ENCODE measurements at regions not wholly inside any gene's neighbourhood (a gene's known extent, or its start where the extent isn't known, plus 50 kb on each side); places are given as distances from the start of the nearest gene placed in this dataset.
"Not testable (repeated sequence)": the region's sequence is repeated elsewhere in the genome, so short reads cannot be mapped to it uniquely, and the experiment has no call there.

DNA sequence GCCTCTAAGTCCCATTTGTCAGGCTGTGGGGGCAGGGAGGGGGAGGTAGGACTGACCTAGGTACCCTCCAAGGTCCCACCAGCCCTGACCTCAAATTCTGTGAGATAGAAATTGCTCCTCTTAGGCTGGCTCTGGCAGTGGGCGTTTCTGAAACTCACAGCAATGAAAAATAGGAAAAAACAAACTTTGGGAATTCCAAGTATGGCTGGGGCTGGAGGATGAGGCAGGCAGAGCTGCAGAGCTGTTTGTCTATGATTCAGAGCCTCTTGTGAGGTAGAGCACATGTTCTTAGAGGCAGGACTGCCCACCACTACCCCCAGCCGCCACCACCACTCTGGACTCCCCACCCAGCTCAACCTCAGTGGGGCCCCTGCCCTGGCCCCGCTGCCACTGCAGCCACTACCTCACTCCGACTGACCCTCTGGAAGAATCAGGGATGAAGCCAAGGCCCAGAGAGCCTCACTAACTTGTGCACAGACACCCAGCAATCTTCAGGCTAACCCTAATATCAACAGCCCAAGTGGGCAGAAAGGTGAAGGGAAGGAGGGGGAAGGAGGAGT is 98.2 kb downstream of the PJA1 start:
- intact Hi-C loops (cut with micrococcal nuclease), result no loop called here
- DNase-seq (no peak), ATAC-seq (no peak)

GRCh38 chrX:69066021-69066757 is 99.1 kb downstream of the PJA1 start:
- intact Hi-C loops (cut with micrococcal nuclease), result no loop called here
- ATAC-seq (no peak), DNase-seq (no peak)

DNA sequence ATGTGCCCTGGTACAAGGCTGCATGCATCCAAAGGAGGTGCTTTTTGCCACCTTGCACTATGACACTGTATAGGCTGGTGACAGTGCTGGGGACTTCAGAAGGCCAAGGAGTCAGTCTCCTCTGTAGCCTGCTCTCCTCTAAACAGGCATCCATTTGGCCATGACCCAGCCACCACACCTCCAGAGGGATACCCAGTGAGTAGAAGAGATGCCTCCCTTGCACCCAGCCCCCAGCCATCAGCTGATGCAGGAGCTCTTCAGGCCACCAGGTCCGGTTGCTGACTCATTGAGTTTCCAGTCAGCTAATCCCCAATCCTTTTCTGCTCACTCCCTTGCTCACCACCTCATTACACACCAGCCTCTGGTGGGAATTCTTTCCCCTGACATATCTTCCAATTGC is 99.8 kb downstream of the PJA1 start:
- intact Hi-C loops (cut with micrococcal nuclease), result no loop called here
- ATAC-seq (no peak), DNase-seq (no peak)

GRCh38 chrX:69063486-69063885 is 101.8 kb downstream of the PJA1 start:
- DNase-seq (no peak), ATAC-seq (no peak)
- intact Hi-C loops (cut with micrococcal nuclease), result loop anchor here (5.0 kb wide), 1 partner anchor 236 kb away; the partner anchor contains the start of gene EFNB1

- intact Hi-C loops (cut with micrococcal nuclease), result loop anchor here (5.0 kb wide), 1 partner anchor 235 kb away; the partner anchor contains the start of gene EFNB1
- ATAC-seq (no peak), DNase-seq (no peak)
Measured at GRCh38 chrX:69062493-69062892, 102.8 kb downstream of the PJA1 start.

GRCh38 chrX:69060631-69061408 is 104.4 kb downstream of the PJA1 start:
- intact Hi-C loops (cut with micrococcal nuclease), result loop anchor here (5.0 kb wide), 1 partner anchor 234 kb away; the partner anchor contains the start of gene EFNB1
- DNase-seq, result no peak
- ATAC-seq, result peak; percentile 88

- ATAC-seq (no peak), DNase-seq (no peak)
- intact Hi-C loops (cut with micrococcal nuclease), result no loop called here
Measured at GRCh38 chrX:69055193-69055592, 110.1 kb downstream of the PJA1 start.

DNA sequence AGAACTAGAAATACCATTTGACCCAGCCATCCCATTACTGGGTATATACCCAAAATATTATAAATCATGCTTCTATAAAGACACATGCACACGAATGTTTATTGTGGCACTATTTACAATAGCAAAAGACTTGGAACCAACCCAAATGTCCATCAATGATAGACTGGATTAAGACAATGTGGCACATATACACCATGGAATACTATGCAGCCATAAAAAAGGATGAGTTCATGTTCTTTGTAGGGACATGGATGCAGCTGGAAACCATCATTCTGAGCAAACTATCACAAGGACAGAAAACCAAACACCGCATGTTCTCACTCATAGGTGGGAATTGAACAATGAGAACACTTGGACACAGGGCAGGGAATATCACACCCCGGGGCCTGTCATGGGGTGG is 110.8 kb downstream of the PJA1 start:
- ATAC-seq; intact Hi-C loops (cut with micrococcal nuclease); DNase-seq: not testable (repeated sequence)

- no peak for ATAC-seq
- intact Hi-C loops (cut with micrococcal nuclease), result no loop called here
Measured at GRCh38 chrX:69051901-69052300, 113.4 kb downstream of the PJA1 start.

DNA sequence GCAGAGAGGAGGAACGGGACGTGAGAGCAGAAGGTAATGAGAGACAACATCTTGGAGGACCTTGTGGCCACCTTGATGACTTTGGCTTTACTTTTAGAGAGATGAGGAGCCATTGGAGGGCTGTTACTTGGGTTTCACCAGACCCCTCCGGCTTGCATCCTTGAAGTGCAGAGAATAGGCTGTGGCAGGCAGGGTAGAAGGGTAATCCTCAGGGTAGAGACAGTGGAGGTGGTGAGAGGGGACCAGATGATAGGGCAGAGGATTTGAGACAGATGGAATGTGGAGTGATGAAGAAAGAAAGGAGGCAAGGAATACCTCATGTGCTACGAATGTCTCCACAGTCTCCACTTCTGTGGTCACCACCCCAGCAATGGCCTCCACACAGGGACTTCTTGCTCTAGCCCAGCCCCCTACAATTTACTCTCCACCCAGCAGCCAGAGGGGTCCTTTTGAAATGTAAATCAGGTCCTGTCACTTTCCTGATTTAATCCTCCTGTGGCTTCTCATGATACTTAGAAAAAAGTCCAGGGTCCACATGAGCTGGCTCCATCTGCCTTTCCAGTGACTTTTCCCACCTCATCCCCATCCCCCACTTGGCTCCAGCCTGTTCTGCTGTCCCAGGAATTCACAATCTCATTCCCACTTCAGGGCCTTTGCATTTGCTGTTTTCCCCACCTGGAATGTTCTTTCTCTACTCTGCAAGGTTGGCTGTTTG is 115.0 kb downstream of the PJA1 start:
- intact Hi-C loops (cut with micrococcal nuclease), result no loop called here
- DNase-seq (no peak), ATAC-seq (no peak)

More at GRCh38 chrX:69051901-69052300, 113.4 kb downstream of the PJA1 start:
- DNase-seq, result no peak

- DNase-seq (no peak), ATAC-seq (no peak)
- intact Hi-C loops (cut with micrococcal nuclease), result no loop called here
Measured at GRCh38 chrX:69046996-69047490, 118.2 kb downstream of the PJA1 start.

GRCh38 chrX:69045616-69046345 is 119.5 kb downstream of the PJA1 start:
- ATAC-seq (no peak), DNase-seq (no peak)
- intact Hi-C loops (cut with micrococcal nuclease), result no loop called here

DNA sequence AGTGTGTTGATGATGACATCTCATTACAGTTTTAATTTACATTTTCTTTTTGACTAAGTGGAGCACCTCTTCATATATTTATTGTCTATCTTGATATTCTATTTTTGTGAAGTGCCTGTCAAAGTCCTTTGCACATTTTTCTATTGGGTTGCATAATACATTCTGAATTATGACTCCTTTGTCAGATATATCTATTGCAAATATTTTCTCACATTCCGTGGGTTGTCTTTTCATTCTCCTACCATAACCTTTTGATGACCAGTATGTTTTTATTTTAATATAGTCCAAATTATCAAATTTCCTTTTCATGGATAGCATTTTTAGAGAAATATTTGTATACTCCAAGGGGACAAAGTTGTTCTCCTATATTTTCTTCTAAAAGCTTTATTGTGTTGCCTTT is 126.4 kb downstream of the PJA1 start:
- intact Hi-C loops (cut with micrococcal nuclease), result no loop called here
- DNase-seq, result no peak
- no peak for ATAC-seq

GRCh38 chrX:69038188-69038587 is 127.1 kb downstream of the PJA1 start:
- no peak for DNase-seq
- intact Hi-C loops (cut with micrococcal nuclease), result no loop called here

GRCh38 chrX:69037786-69038185 is 127.5 kb downstream of the PJA1 start:
- intact Hi-C loops (cut with micrococcal nuclease), result no loop called here
- DNase-seq (no peak), ATAC-seq (no peak)

More at GRCh38 chrX:69038188-69038587, 127.1 kb downstream of the PJA1 start:
- no peak for ATAC-seq

DNA sequence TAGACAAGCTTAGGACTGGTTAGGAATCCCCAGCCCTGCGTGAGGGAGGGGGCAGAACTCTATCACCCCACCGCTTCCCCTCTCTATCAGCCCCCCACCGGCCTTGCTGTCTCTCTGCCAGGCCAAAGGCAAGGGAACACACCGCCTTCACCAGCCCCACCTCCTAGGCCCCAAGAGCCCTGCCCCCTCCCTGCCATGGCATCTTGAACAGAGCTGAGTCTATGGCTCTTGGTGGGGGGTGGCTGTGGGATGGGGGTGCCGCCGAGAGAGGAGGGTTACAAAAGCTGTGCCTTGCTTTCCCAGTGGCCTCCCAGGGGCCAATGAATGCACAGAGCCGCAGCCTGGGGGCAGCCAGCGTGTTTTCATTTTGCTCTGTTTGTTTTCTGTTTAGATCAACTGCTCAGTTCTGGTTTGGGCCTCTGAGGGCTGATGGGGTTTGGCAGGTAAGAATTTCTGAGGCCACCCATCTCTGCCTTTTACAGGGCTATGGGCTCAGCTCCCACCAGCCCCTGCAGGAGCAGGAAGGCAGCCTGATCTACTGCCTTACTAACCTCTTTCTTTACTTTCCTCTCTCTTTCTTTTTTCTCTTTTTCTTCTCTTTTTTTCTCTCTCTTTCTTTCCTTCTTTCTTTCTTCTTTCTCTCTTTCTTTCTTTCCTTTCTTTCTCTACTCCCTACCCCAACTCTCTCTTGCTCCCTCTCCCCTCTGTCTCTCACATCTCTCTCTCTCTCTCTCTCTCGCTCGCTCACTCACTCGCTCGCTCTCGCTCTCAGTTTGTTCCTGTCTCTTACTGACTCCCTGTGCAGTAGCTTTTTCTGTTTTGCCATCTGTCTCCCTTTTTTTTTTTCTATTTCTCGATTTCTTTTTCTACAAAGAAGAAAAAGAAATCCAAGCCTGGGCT is 128.3 kb downstream of the PJA1 start:
- intact Hi-C loops (cut with micrococcal nuclease), result no loop called here
- DNase-seq, result no peak
- no peak for ATAC-seq

DNA sequence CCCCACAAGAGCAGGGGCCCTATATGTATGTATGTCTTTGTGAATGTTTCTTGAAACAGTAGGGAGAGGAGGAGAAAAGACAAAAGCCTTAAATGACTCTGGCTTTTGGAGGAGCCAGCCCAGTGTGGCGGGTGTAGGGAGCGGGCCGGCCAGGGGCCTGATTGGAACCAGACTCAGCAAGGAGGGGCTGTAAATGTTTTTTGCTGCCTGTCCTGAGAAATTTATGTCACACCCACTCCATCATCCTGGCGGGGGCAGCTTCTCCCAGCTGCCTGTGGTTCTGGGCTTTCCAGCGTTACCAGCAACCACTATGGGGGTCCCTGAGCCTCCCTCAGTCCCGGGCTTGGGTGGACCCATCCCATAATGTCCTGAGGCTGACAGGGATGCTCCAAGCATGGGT is 130.8 kb downstream of the PJA1 start:
- ATAC-seq, result no peak
- DNase-seq, result no peak
- intact Hi-C loops (cut with micrococcal nuclease), result no loop called here

DNA sequence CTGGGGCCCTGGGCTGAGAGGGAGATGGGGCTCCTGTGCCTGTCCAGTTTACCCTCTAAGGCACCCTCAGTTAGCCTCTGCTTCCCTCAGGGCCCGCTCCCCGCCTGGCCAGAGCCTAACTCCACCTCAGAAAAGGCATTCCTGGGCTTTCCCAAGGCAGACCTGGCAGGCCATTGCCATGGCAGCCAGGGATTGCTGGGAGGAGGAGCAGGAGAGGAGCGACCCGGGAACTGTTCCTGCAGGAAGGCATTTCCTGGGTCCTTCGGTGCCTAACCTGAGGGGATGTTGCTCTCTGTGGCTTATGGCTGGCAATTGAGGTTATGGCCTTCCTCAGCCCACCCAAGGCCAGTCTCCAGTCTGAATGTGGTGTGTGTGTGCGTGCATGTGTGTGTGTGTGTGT is 131.3 kb downstream of the PJA1 start:
- ATAC-seq (no peak), DNase-seq (no peak)
- intact Hi-C loops (cut with micrococcal nuclease), result no loop called here
